Lung (tissue), 11 donors: ENCODE measurements at regions not wholly inside any gene's neighbourhood (a gene's known extent, or its start where the extent isn't known, plus 50 kb on each side); places are given as distances from the start of the nearest gene placed in this dataset.

Source experiments
- ATAC-seq: fragments of 200-7000 bp; cut with Tn5 transposase; one replicate; pipeline ENCODE4 v1.9.1; 2020; ENCODE audit warnings: moderate number of reproducible peaks; ENCODE audit not compliant: insufficient read depth, low FRiP score
- DNase-seq, 3 donors: peaks; one replicate each; pipeline ENCODE4 v3.0.0-alpha.2; 2013 to 2017
- H3K27ac ChIP-seq, 2 donors: one replicate each; pipeline ENCODE4 v1.5.1; 2013; ENCODE audit warnings: mild to moderate bottlenecking in 2 of 2, moderate library complexity in 2 of 2, control low read depth in 1 of 2, inconsistent platforms in 1 of 2, low read depth in 1 of 2, low read length in 1 of 2
- H3K27me3 ChIP-seq, 3 donors: one replicate each; pipeline ENCODE4 v1.5.1; 2013; ENCODE audit warnings: low read length in 2 of 3; ENCODE audit not compliant: control insufficient read depth in 3 of 3, insufficient read depth in 3 of 3
- H3K36me3 ChIP-seq, 4 donors: one replicate each; pipeline ENCODE4 v1.5.1; 2013; ENCODE audit warnings: low read length in 4 of 4, mild to moderate bottlenecking in 1 of 4, moderate library complexity in 1 of 4; ENCODE audit not compliant: control insufficient read depth in 4 of 4, insufficient read depth in 4 of 4
- H3K4me1 ChIP-seq, 5 donors: one replicate each; pipeline ENCODE4 v1.5.1; 2013; ENCODE audit warnings: low read length in 5 of 5, mild to moderate bottlenecking in 2 of 5, moderate library complexity in 1 of 5; ENCODE audit not compliant: control insufficient read depth in 5 of 5, insufficient read depth in 5 of 5
- H3K4me3 ChIP-seq: one replicate; pipeline ENCODE4 v1.5.1; 2013; ENCODE audit warnings: mild to moderate bottlenecking, control low read depth, moderate library complexity
- H3K9ac ChIP-seq, 2 donors: one replicate each; pipeline ENCODE4 v1.5.1; 2013; ENCODE audit warnings: low read length in 2 of 2, control low read depth in 1 of 2; ENCODE audit not compliant: insufficient read depth in 1 of 2
- H3K9me3 ChIP-seq, 4 donors: one replicate each; pipeline ENCODE4 v1.5.1; 2013; ENCODE audit warnings: low read length in 3 of 4, mild to moderate bottlenecking in 1 of 4, moderate library complexity in 1 of 4; ENCODE audit not compliant: control insufficient read depth in 4 of 4, insufficient read depth in 3 of 4
- WGBS, 2 donors: extraction: QIAGEN DNeasy Blood & Tissue Kit; methylation state at CpG; one replicate each; pipeline ENCODE4 v1.1.7; 2013; 5-methylcytosine and 5-hydroxymethylcytosine counted together
- TF ChIP-seq, protein P1 (sequence below): IDR thresholded peaks from 2 replicates; pipeline ENCODE4 v1.5.1; 2012; ENCODE audit warnings: mild to moderate bottlenecking; ENCODE audit errors: control extremely low read depth, extremely low read depth
- donor health status: control.
- donor health status: control.
- donor health status: Bipolar disorder and iron deficiency.
- donor health status: healthy.
- donor health status: DM: yes; HTN: yes; CAD: no.

DNA sequence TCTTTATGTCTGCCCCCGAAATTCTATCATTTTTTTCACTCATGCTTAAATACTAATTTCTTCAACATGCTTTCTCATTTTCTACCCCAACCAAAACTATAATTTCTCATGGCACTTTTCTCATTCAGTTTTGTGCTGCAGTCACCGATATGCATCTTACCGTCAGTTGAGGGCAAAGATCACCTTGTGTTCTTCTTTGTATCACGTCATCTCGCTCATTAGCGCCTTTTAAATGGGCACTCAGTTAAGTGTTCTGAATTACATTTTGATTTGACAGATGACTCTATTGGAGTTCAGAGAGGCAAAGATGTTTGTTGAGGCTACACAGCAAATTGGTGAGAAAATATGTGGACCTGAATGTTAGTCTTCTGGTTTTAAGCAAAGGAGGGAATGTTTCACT, 211.7 kb upstream of the GLRA1 start:
- Histone ChIP-seq H3K9ac (no peak overlapping the region), H3K4me1 (peaks cover 0 to 10% (median 0%) of the 10 kb centered on the region in 5 donors), H3K4me3 (no peak overlapping the region), H3K27me3 (no peaks in the 10 kb centered on the region), H3K36me3 (no peaks in the 10 kb centered on the region), H3K9me3 (no peaks in the 10 kb centered on the region), H3K27ac (no peak overlapping the region)
- no peak for DNase-seq
- ATAC-seq: no peak
- TF ChIP-seq, protein P1, sequence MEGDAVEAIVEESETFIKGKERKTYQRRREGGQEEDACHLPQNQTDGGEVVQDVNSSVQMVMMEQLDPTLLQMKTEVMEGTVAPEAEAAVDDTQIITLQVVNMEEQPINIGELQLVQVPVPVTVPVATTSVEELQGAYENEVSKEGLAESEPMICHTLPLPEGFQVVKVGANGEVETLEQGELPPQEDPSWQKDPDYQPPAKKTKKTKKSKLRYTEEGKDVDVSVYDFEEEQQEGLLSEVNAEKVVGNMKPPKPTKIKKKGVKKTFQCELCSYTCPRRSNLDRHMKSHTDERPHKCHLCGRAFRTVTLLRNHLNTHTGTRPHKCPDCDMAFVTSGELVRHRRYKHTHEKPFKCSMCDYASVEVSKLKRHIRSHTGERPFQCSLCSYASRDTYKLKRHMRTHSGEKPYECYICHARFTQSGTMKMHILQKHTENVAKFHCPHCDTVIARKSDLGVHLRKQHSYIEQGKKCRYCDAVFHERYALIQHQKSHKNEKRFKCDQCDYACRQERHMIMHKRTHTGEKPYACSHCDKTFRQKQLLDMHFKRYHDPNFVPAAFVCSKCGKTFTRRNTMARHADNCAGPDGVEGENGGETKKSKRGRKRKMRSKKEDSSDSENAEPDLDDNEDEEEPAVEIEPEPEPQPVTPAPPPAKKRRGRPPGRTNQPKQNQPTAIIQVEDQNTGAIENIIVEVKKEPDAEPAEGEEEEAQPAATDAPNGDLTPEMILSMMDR: no peak
- WGBS, 2 donors: 78 to 80% methylated on average over 6 of the region's 6 CpGs

DNA sequence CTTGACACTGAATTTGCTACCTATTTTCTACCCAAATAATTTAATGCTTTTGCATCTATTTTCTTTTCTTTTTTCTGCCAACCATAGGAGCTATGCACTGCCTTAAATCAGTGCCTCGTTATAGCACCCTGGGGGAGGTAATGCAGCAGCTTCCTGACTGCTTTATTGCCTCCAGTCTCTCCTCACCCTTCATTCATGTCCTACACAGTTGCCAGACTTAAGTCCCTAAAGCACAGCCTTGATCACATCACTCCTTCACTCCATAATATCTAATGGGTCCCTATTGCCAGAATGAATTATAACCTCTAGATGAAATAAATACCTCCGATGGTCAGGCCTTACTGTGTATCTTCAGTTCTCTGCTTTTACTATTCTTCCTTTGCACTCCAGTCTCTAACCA, 211.2 kb upstream of the GLRA1 start:
- 61 to 69% methylated on average over 2 of the region's 2 CpGs for WGBS, 2 donors
- TF ChIP-seq, protein P1: no peak
- H3K9me3 ChIP-seq: no peaks in the 10 kb centered on the region
- H3K9ac ChIP-seq: no peak overlapping the region
- ATAC-seq (no peak), DNase-seq (no peak)
- H3K27ac ChIP-seq: no peak overlapping the region
- H3K4me1 ChIP-seq: peaks cover 0 to 10% (median 0%) of the 10 kb centered on the region in 5 donors
- no peaks in the 10 kb centered on the region for H3K27me3 ChIP-seq
- H3K36me3 ChIP-seq: no peaks in the 10 kb centered on the region
- H3K4me3 ChIP-seq: no peak overlapping the region

DNA sequence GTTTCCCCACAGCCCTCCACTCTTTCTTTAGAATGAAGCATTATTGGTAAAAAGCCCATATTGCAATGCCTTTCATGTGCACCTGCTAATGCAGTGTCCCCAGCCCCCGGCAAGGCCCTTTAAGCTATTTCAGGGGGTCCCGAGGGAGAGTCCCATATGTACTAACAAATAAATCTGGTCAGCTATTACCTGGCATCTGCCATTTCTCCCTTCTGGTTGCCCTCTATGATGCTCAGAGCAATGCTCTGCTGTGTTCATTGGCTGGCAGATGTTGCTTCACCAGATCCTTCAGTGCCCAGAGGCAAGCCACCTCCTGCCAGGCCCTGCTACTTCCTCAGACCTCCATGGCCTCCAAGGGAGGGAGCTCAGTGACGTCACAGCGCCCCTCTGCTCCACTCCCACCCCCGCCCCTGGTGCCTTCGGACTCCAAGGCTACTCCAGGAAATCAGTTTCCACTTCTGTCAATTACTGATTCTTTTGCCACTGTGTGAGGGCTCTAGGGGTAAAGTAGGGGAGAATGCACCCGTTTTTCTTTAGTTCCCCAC, 201.1 kb upstream of the GLRA1 start:
- ATAC-seq: no peak

More for the DNA sequence above, 201.1 kb upstream of the GLRA1 start:
- H3K4me1 ChIP-seq: peaks cover 0 to 2% (median 0%) of the 10 kb centered on the region in 5 donors
- no peak overlapping the region for H3K9ac ChIP-seq
- no peaks in the 10 kb centered on the region for H3K9me3 ChIP-seq
- TF ChIP-seq, protein P1: no peak
- H3K4me3 ChIP-seq: no peak overlapping the region
- DNase-seq: no peak
- H3K36me3 ChIP-seq: no peaks in the 10 kb centered on the region
- H3K27me3 ChIP-seq: peaks cover 0 to 3% (median 0%) of the 10 kb centered on the region in 3 donors
- WGBS, 2 donors: 62 to 66% methylated on average over 7 of the region's 7 CpGs
- H3K27ac ChIP-seq: no peak overlapping the region
